ENCODE measurements at regions not wholly inside any gene's neighbourhood (a gene's known extent, or its start where the extent isn't known, plus 50 kb on each side); places are given as distances from the start of the nearest gene placed in this dataset.

GRCh38 chr17:36727577-36727976 lies 126.2 kb downstream of the MRM1 start:
- intact Hi-C loops (cut with micrococcal nuclease): no loop called here

GRCh38 chr17:36728030-36728991 lies 126.9 kb downstream of the MRM1 start:
- intact Hi-C loops (cut with micrococcal nuclease): no loop called here

DNA sequence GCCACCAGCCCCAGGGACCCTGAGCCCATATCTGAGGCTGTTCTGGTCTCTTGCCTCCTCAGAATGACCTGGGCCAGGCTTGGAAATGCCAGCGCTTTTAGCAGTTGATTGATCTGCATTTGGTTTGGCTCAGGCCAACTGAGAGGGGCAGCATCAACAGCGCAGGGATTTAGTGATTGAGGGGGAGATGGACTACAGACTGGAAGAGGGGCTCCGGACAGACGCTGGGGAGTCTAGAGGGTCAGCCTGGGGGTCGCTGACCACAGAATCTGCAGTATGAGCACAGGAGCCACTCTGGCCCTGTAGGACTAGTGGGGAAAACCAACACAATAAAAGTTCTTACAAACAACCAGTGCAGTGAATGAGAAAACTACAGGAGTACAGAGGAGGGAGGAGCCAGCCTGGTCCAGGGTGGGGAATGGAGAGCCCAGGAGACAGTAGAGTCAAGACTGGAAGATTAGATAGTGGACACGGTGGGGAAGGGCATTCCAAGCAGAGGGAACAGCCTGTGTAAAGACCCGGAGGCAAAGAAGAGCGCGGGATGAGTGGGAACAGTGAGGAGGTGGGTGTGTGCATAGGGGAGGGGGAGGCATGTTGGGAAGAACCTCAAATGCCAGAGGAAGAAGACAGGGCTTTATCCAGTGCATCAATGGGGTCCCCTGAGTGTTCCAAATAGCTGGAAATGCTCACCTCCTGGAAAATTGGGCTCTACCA lies 128.9 kb downstream of the MRM1 start:
- intact Hi-C loops (cut with micrococcal nuclease): no loop called here

- intact Hi-C loops (cut with micrococcal nuclease): no loop called here
Observed at GRCh38 chr17:36730857-36731490, 129.6 kb downstream of the MRM1 start.

GRCh38 chr17:36731811-36732210 lies 130.4 kb downstream of the MRM1 start:
- intact Hi-C loops (cut with micrococcal nuclease): no loop called here

DNA sequence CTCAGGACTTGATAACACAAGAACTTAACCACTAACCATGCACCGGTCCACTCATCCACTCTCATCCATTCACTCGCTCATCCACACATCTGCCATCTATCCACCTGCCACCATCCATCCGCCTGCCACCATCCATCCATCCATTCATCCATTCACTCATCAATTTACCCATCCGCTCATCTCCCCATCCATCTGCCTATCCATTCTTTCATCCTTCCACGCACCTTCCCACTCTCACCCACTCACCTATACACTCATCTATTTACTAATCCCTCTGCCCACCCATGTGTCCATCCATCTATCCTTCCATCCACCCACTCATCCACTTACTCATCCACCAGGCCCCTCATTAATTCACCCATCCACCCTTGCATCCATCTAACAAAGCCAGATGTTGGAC lies 131.0 kb downstream of the MRM1 start:
- intact Hi-C loops (cut with micrococcal nuclease): no loop called here

DNA sequence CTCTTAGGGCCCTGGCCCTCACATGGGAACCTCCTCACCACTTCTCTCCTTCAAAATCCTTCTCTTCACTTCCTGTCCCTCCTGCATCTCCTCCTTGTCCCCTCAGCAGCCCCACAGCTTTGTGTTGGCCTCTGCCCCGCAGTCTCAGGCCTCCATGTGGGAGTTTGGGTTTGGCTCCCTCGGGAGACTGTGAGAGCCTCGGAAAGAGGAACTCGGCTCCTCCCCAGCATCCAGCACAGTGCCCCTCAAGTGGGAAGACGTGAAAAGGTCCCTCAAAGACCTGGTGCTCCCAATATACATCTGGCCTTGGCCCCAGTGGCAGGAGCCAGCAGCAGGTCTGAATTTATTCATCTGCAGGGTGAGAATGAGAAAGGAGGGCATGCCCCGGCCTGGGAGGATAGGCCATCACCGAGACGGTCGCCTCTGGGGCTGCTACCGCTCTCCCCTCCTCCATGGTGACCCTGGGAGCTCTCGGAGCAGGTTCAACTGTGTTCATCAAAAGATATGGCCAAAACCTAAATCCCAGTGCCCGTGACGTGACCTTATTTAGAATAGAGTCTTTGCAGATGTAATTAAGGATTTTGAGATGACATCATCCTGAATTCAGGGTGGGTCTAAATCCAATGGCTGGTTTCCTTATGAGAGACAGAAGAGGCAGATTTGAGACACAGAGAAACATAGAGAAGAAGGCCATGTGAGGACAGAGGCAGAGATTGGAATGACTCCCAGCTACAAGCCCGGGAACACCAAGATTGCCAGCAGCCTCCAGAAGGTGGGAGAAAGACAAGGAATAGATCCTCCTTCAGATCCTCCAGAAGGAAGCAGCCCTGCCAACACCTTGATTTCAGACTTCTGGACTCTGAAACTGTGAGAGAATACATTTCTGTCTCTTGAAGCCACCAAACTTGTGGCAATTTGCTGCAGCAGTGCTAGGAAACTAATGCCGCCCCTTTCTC lies 135.1 kb downstream of the MRM1 start:
- intact Hi-C loops (cut with micrococcal nuclease): no loop called here

GRCh38 chr17:36739208-36739607 lies 137.8 kb downstream of the MRM1 start:
- intact Hi-C loops (cut with micrococcal nuclease): no loop called here

- intact Hi-C loops (cut with micrococcal nuclease): no loop called here
Observed at GRCh38 chr17:36740157-36740556, 138.8 kb downstream of the MRM1 start.

- intact Hi-C loops (cut with micrococcal nuclease): no loop called here
Observed at GRCh38 chr17:36741019-36741902, 139.9 kb downstream of the MRM1 start.

- intact Hi-C loops (cut with micrococcal nuclease): no loop called here
Observed at GRCh38 chr17:36742267-36743000, 141.1 kb downstream of the MRM1 start.

DNA sequence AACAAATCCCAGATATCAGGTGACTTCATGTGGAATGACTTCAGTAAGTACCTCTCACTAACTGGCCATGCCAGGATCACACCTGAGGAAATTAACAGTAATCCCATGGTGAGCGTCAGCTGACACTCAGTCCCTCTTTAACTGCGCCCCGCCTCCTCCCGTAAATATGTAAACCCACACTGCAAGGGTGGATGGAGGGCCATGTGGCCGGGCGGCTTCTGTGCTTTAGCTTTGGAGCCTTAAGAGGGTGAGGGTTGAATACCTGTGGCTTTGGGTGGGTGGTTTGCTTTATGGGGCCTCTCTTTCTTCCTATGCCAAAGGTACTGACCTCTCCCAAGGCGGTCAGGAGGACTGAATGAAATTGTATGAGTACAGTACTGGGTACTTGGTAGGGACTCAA lies 141.7 kb downstream of the MRM1 start:
- intact Hi-C loops (cut with micrococcal nuclease): no loop called here

GRCh38 chr17:36746381-36747053 lies 145.1 kb downstream of the MRM1 start:
- intact Hi-C loops (cut with micrococcal nuclease): no loop called here

DNA sequence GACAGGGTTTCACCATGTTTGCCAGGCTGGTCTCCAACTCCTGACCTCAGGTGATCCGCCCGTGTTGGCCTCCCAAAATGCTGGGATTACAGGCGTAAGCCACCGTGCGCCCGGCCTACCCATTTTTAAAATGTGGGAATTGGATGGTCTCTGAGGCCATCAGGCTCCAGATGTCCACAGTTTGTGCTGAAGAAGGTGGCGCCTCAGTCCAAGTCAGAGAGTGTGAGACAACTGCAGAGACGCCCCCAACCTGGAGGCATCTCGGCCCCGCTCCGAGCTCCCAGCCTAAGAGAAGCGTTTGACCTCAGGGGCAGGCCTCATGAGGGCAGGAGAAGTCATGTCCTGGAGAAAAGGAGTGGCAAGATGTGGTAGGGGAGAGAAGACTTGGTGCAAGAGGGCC lies 146.5 kb downstream of the MRM1 start:
- intact Hi-C loops (cut with micrococcal nuclease): no loop called here

- intact Hi-C loops (cut with micrococcal nuclease): no loop called here
Observed at GRCh38 chr17:36748272-36748671, 146.9 kb downstream of the MRM1 start.

DNA sequence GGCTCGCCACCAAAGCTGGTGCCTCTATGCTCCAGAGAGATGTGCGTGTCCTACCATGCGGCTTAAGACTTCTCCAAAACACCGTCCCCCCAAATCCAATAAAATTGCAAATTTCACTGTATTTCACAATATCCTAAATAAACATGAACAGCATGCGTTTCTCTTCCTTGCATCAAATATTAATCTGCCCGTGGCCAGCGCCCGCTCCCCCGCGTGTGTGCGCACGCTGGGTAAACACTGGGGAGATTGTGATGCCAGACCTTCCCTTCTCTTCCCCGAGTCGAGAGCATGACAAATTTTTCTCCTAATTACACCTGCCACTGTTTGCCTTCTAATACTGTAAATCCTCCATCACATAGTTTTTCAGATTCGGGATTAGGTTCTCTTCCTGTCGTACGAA lies 148.1 kb downstream of the MRM1 start:
- intact Hi-C loops (cut with micrococcal nuclease): no loop called here

DNA sequence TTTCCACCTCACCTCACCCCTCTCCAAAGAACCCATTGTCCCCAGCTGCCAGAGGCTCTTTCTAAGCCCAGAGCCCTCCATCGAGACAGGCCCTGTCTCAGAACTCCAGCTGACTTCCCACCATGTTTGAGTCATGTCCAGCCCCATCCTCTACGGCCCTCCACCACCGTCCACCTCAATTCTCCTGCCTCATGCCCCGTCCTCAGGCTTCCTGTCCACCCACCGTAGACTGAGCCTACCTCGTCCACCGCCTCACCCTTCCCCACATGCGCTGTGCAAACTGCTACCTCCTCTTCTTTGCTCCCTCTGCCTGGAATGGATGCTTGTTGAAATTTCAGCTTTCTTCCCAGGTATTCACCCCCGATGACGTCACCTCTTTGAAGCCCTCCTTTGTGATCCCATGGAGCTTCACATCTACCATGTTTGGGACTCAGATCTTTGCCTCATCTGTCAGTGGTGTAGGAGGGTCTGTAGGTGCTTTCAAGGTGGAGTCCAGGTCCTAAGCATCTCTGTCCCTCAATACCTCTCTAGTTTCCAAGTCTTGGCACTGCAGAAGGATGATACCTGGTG lies 149.0 kb downstream of the MRM1 start:
- intact Hi-C loops (cut with micrococcal nuclease): no loop called here

Data from T-helper 1 cell treated with Interleukin-12 subunit alpha and Interleukin-12 subunit beta and Interleukin-4 antibody, amounts not matched to agents 30 ng/mL and 1 ng/mL, for 36 hours (primary cell).